OCI-LY3 (cell line): ENCODE measurements at regions not wholly inside any gene's neighbourhood (a gene's known extent, or its start where the extent isn't known, plus 50 kb on each side); places are given as distances from the start of the nearest gene placed in this dataset.

Experiments
- EZH2phosphoT487 ChIP-seq: fragments of 200-600 bp; shearing (Covaris generic); IDR thresholded peaks from 2 replicates; pipeline ENCODE4 v1.6.1; 2018; ENCODE audit warnings: antibody characterized with exemption, mixed run types, low read depth
- TF ChIP-seq, protein P1 (sequence below): fragments of 200-600, 300-600 bp; sonication (generic); IDR thresholded peaks from 2 replicates; pipeline ENCODE4 v1.5.1; 2014; ENCODE audit warnings: antibody characterized with exemption, low read length, low read depth

DNA sequence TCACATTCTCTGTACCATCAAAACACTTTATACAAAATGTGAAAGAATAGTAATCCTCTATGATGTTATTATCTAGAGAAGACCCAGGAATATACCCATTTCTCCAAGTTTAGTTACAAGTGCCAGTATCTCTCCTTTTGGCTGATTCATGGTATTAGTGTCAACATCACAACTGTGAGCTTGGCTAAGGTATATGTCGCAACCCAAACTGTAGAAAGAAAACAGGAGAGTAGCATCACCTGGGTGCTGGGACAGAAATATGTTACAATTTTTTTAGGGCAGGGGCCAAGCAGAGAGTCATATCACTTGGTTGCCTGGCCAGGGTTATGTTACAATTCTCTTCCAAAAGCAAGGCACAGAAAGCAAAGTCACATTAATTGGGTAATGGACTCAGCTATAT, 127.2 kb upstream of the ZNF91 start:
- TF ChIP-seq, protein P1, sequence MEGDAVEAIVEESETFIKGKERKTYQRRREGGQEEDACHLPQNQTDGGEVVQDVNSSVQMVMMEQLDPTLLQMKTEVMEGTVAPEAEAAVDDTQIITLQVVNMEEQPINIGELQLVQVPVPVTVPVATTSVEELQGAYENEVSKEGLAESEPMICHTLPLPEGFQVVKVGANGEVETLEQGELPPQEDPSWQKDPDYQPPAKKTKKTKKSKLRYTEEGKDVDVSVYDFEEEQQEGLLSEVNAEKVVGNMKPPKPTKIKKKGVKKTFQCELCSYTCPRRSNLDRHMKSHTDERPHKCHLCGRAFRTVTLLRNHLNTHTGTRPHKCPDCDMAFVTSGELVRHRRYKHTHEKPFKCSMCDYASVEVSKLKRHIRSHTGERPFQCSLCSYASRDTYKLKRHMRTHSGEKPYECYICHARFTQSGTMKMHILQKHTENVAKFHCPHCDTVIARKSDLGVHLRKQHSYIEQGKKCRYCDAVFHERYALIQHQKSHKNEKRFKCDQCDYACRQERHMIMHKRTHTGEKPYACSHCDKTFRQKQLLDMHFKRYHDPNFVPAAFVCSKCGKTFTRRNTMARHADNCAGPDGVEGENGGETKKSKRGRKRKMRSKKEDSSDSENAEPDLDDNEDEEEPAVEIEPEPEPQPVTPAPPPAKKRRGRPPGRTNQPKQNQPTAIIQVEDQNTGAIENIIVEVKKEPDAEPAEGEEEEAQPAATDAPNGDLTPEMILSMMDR, result no peak
- no peak for TF ChIP-seq EZH2phosphoT487
